ENCODE measurements at regions not wholly inside any gene's neighbourhood (a gene's known extent, or its start where the extent isn't known, plus 50 kb on each side); places are given as distances from the start of the nearest gene placed in this dataset.

GRCh38 chr14:103186909-103187586, 63.8 kb downstream of the TNFAIP2 start:
- ChIA-PET CTCF (interaction anchor here (0.5 to 2.0 kb wide), 10 partner anchors 28 to 168 kb away, joined by 3 to 33 read pairs (median 4); no protein-coding TSS in a partner anchor), POLR2A (interaction anchor here (0.5 to 1.0 kb wide), 2 partner anchors 93 to 147 kb away, joined by 3 read pairs; partner anchors contain the start of genes EIF5 and EXOC3L4)
- intact Hi-C loops (cut with micrococcal nuclease; ENCODE audit: unreplicated experiment): loop anchor here (2.0 to 5.0 kb wide), 5 partner anchors 45 to 112 kb away; no protein-coding TSS in a partner anchor

GRCh38 chr14:103187911-103188310, 64.7 kb downstream of the TNFAIP2 start:
- no peaks in the 10 kb centered on the region for H3K27me3 ChIP-seq (replicated peaks; ENCODE audit: control insufficient read depth, insufficient read depth, low read length)
- POLR2A ChIA-PET: no interaction called here

More at GRCh38 chr14:103186909-103187586, 63.8 kb downstream of the TNFAIP2 start:
- no peak for TF ChIP-seq CTCF (IDR thresholded peaks at IDR 0.05; ENCODE audit: insufficient read depth in 1 of 2, low read depth in 1 of 2, low read length in 1 of 2, severe bottlenecking in 1 of 2, unreplicated experiment in 1 of 2)
- H3K36me3 Mint-ChIP-seq (ENCODE audit: insufficient read depth, unreplicated experiment): peaks cover 31% of the 10 kb centered on the region
- H3K9me3 ChIP-seq: no peaks in the 10 kb centered on the region
- peak; percentile 83 to 92 for DNase-seq
- no peak overlapping the region for H3K4me3 ChIP-seq (ENCODE audit: low read depth, low read length)
- H3K4me1 Mint-ChIP-seq (ENCODE audit: low read depth, unreplicated experiment): peaks cover 22% of the 10 kb centered on the region
- peaks cover 18% of the 10 kb centered on the region for H3K9me3 Mint-ChIP-seq (ENCODE audit: unreplicated experiment)
- no peaks in the 10 kb centered on the region for H3K36me3 ChIP-seq (ENCODE audit: control insufficient read depth, insufficient read depth, low read length)
- BruUV-seq (replicated peaks): TSS peak; percentile 95
- no peaks in the 10 kb centered on the region for H3K27me3 ChIP-seq (replicated peaks; ENCODE audit: control insufficient read depth, insufficient read depth, low read length)
- H3K4me3 Mint-ChIP-seq (ENCODE audit: unreplicated experiment): peak overlapping the region; percentile 70
- H3K27ac Mint-ChIP-seq (ENCODE audit: unreplicated experiment): peak overlapping the region; percentile 100
- H3K27me3 Mint-ChIP-seq (ENCODE audit: insufficient read depth, unreplicated experiment): no peaks in the 10 kb centered on the region
- peaks cover 34% of the 10 kb centered on the region for H3K4me1 ChIP-seq

More at GRCh38 chr14:103187911-103188310, 64.7 kb downstream of the TNFAIP2 start:
- Mint-ChIP-seq H3K27ac (ENCODE audit: unreplicated experiment) (peak overlapping the region; percentile 100), H3K36me3 (ENCODE audit: insufficient read depth, unreplicated experiment) (peaks cover 31% of the 10 kb centered on the region), H3K9me3 (ENCODE audit: unreplicated experiment) (peaks cover 27% of the 10 kb centered on the region), H3K27me3 (ENCODE audit: insufficient read depth, unreplicated experiment) (no peaks in the 10 kb centered on the region), H3K4me1 (ENCODE audit: low read depth, unreplicated experiment) (peaks cover 28% of the 10 kb centered on the region), H3K4me3 (ENCODE audit: unreplicated experiment) (peak overlapping the region; percentile 70)
- Histone ChIP-seq H3K36me3 (ENCODE audit: control insufficient read depth, insufficient read depth, low read length) (no peaks in the 10 kb centered on the region), H3K9me3 (peaks cover 7% of the 10 kb centered on the region; the same call in 1 of the 2 replicates), H3K4me3 (ENCODE audit: low read depth, low read length) (no peak overlapping the region), H3K4me1 (peaks cover 34% of the 10 kb centered on the region)
- CTCF ChIA-PET: interaction anchor here (1.1 to 1.4 kb wide), 2 partner anchors 29 to 102 kb away, joined by 3 to 6 read pairs; no protein-coding TSS in a partner anchor
- TF ChIP-seq CTCF (IDR thresholded peaks at IDR 0.05; ENCODE audit: insufficient read depth in 1 of 2, low read depth in 1 of 2, low read length in 1 of 2, severe bottlenecking in 1 of 2, unreplicated experiment in 1 of 2): no peak
- BruUV-seq (replicated peaks): no TSS peak
- intact Hi-C loops (cut with micrococcal nuclease; ENCODE audit: unreplicated experiment): loop anchor here (2.0 to 5.0 kb wide), 5 partner anchors 46 to 113 kb away; no protein-coding TSS in a partner anchor
- no peak for DNase-seq
